Body of pancreas (tissue), 4 donors: ENCODE measurements at regions not wholly inside any gene's neighbourhood (a gene's known extent, or its start where the extent isn't known, plus 50 kb on each side); places are given as distances from the start of the nearest gene placed in this dataset.
"Not testable (repeated sequence)": the region's sequence is repeated elsewhere in the genome, so short reads cannot be mapped to it uniquely, and the experiment has no call there.

Experiments used
- CTCF ChIP-seq, 7 experiments: fragments of 450-650 bp in 4 of 7; fragments of 200-600 bp in 3 of 7; sonication (generic) in 3 of 7; IDR thresholded peaks; one replicate each; pipeline ENCODE4 v1.5.1; 2016 to 2019; ENCODE audit warnings: antibody characterized with exemption in 7 of 7
- POLR2A ChIP-seq, 3 donors: fragments of 450-650 bp; IDR thresholded peaks; one replicate each; pipeline ENCODE4 v1.6.1; 2016; ENCODE audit warnings: antibody characterized with exemption in 3 of 3, mild to moderate bottlenecking in 2 of 3

- TF ChIP-seq CTCF, POLR2A (IDR thresholded peaks at IDR 0.05): not testable (repeated sequence)
Measured at GRCh38 chr2:91500978-91501310, 2809.5 kb downstream of the RPIA start.
